HEK293 (cell line): ENCODE measurements at regions not wholly inside any gene's neighbourhood (a gene's known extent, or its start where the extent isn't known, plus 50 kb on each side); places are given as distances from the start of the nearest gene placed in this dataset.

Source experiments
- CTCF ChIP-seq: fragments of 450-650 bp; formaldehyde crosslinking; IDR thresholded peaks from 2 replicates; pipeline ENCODE4 v1.5.1; 2016; ENCODE audit warnings: missing biosample characterization, missing genetic modification characterization
- HOXA7 ChIP-seq: sonication (generic); formaldehyde crosslinking; IDR thresholded peaks from 2 replicates; pipeline ENCODE4 v1.8.1; 2022; ENCODE audit warnings: missing genetic modification reagents, borderline replicate concordance
- PBX3 ChIP-seq: sonication (generic); formaldehyde crosslinking; IDR thresholded peaks from 2 replicates; pipeline ENCODE4 v1.8.1; 2022; ENCODE audit warnings: mild to moderate bottlenecking, moderate library complexity, missing genetic modification reagents
- PRDM10 ChIP-seq: fragments of 450-650 bp; formaldehyde crosslinking; IDR thresholded peaks from 2 replicates; pipeline ENCODE4 v1.5.1; 2016; ENCODE audit warnings: missing biosample characterization, missing genetic modification characterization
- SALL2 ChIP-seq: fragments of 450-650 bp; formaldehyde crosslinking; IDR thresholded peaks from 2 replicates; pipeline ENCODE4 v1.5.0; 2017; ENCODE audit warnings: missing biosample characterization, mild to moderate bottlenecking, missing genetic modification characterization, borderline replicate concordance
- TCF7L2 ChIP-seq: IDR thresholded peaks from 2 replicates; pipeline ENCODE4 v1.6.1; 2011; ENCODE audit warnings: low read depth, mild to moderate bottlenecking, inconsistent platforms, low read length, moderate library complexity, borderline replicate concordance
- ZFP3 ChIP-seq: fragments of 450-650 bp; formaldehyde crosslinking; IDR thresholded peaks from 2 replicates; pipeline ENCODE4 v1.5.1; 2016; ENCODE audit warnings: low read depth, missing biosample characterization, missing genetic modification characterization
- ZNF274 ChIP-seq, 2 experiments: fragments of 200-500 bp in 1 of 2; fragments of 450-650 bp in 1 of 2; sonication (Bioruptor generic) in 1 of 2; formaldehyde crosslinking in 1 of 2; IDR thresholded peaks; 2 replicates each; pipeline versions ENCODE4 v1.5.1 to v1.6.1; 2014 to 2016; ENCODE audit warnings: borderline replicate concordance in 1 of 2, inconsistent platforms in 1 of 2, low read length in 1 of 2, missing biosample characterization in 1 of 2, missing genetic modification characterization in 1 of 2
- ZNF426 ChIP-seq: fragments of 450-650 bp; formaldehyde crosslinking; IDR thresholded peaks from 2 replicates; pipeline ENCODE4 v1.5.1; 2017; ENCODE audit warnings: missing biosample characterization, missing genetic modification characterization, mild to moderate bottlenecking, inconsistent platforms, moderate library complexity
- ZNF626 ChIP-seq: fragments of 450-650 bp; sonication (Bioruptor Pico); formaldehyde crosslinking; IDR thresholded peaks from 2 replicates; pipeline ENCODE4 v1.5.1; 2018; ENCODE audit warnings: missing biosample characterization, missing genetic modification characterization, inconsistent platforms

GRCh38 chr4:59612235-59612634 lies 1587.9 kb upstream of the ADGRL3 start:
- no peak for TF ChIP-seq SALL2 (tag by site-specific recombination)
- TF ChIP-seq PBX3 (CRISPR knock-in tag), result no peak
- no peak for TF ChIP-seq CTCF (tag by site-specific recombination)
- no peak for TF ChIP-seq ZFP3 (tag by site-specific recombination)
- no peak for TF ChIP-seq ZNF626
- TF ChIP-seq HOXA7 (CRISPR knock-in tag), result no peak
- no peak for TF ChIP-seq TCF7L2
- no peak for TF ChIP-seq ZNF274 (IDR thresholded peaks at IDR 0.05; ENCODE audit: low read length)
- no peak for TF ChIP-seq ZNF274 (tag by site-specific recombination; IDR thresholded peaks at IDR 0.05; ENCODE audit: borderline replicate concordance)
- TF ChIP-seq ZNF426 (tag by site-specific recombination), result no peak
- no peak for TF ChIP-seq PRDM10 (tag by site-specific recombination)
